Ishikawa (cell line): ENCODE measurements at regions not wholly inside any gene's neighbourhood (a gene's known extent, or its start where the extent isn't known, plus 50 kb on each side); places are given as distances from the start of the nearest gene placed in this dataset.

ENCODE experiments used
- CEBPB ChIP-seq: IDR thresholded peaks from 2 replicates; pipeline ENCODE4 v1.6.1; 2012
- CREB1 ChIP-seq: IDR thresholded peaks from 2 replicates; pipeline ENCODE4 v1.6.1; 2012; ENCODE audit warnings: low read depth
- EGR1 ChIP-seq: IDR thresholded peaks from 2 replicates; pipeline ENCODE4 v1.6.1; 2012
- EP300 ChIP-seq: IDR thresholded peaks from 2 replicates; pipeline ENCODE4 v1.6.1; 2012; ENCODE audit warnings: borderline replicate concordance
- FOXM1 ChIP-seq: IDR thresholded peaks from 2 replicates; pipeline ENCODE4 v1.6.1; 2012; ENCODE audit warnings: low read depth, borderline replicate concordance
- NFIC ChIP-seq: IDR thresholded peaks from 2 replicates; pipeline ENCODE4 v1.6.1; 2012
- RAD21 ChIP-seq: IDR thresholded peaks from 2 replicates; pipeline ENCODE4 v1.6.1; 2012; ENCODE audit warnings: low read depth
- TAF1 ChIP-seq: IDR thresholded peaks from 2 replicates; pipeline ENCODE4 v1.6.1; 2012; ENCODE audit warnings: low read depth, mild to moderate bottlenecking
- TCF12 ChIP-seq: IDR thresholded peaks from 2 replicates; pipeline ENCODE4 v1.6.1; 2012; ENCODE audit warnings: low read depth
- TEAD4 ChIP-seq: IDR thresholded peaks from 2 replicates; pipeline ENCODE4 v1.6.1; 2012
- USF1 ChIP-seq: IDR thresholded peaks from 2 replicates; pipeline ENCODE4 v1.6.1; 2012
- YY1 ChIP-seq: IDR thresholded peaks from 2 replicates; pipeline ENCODE4 v1.6.1; 2012; ENCODE audit warnings: low read depth
- ZBTB7A ChIP-seq: IDR thresholded peaks from 2 replicates; pipeline ENCODE4 v1.6.1; 2012; ENCODE audit warnings: low read depth
- TF ChIP-seq, protein P1 (sequence below): IDR thresholded peaks from 2 replicates; pipeline ENCODE4 v1.6.1; 2012; ENCODE audit warnings: low read depth, mild to moderate bottlenecking
- TF ChIP-seq, protein P2 (sequence below): IDR thresholded peaks from 2 replicates; pipeline ENCODE4 v1.6.1; 2012

- no peak for TF ChIP-seq USF1
These were observed 581.2 kb downstream of the TBC1D22A start for GRCh38 chr22:47343611-47344010.

- TF ChIP-seq, protein P1, sequence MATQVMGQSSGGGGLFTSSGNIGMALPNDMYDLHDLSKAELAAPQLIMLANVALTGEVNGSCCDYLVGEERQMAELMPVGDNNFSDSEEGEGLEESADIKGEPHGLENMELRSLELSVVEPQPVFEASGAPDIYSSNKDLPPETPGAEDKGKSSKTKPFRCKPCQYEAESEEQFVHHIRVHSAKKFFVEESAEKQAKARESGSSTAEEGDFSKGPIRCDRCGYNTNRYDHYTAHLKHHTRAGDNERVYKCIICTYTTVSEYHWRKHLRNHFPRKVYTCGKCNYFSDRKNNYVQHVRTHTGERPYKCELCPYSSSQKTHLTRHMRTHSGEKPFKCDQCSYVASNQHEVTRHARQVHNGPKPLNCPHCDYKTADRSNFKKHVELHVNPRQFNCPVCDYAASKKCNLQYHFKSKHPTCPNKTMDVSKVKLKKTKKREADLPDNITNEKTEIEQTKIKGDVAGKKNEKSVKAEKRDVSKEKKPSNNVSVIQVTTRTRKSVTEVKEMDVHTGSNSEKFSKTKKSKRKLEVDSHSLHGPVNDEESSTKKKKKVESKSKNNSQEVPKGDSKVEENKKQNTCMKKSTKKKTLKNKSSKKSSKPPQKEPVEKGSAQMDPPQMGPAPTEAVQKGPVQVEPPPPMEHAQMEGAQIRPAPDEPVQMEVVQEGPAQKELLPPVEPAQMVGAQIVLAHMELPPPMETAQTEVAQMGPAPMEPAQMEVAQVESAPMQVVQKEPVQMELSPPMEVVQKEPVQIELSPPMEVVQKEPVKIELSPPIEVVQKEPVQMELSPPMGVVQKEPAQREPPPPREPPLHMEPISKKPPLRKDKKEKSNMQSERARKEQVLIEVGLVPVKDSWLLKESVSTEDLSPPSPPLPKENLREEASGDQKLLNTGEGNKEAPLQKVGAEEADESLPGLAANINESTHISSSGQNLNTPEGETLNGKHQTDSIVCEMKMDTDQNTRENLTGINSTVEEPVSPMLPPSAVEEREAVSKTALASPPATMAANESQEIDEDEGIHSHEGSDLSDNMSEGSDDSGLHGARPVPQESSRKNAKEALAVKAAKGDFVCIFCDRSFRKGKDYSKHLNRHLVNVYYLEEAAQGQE, result no peak
- TF ChIP-seq YY1 (no peak), TCF12 (no peak), TEAD4 (no peak), TAF1 (no peak)
- TF ChIP-seq, protein P2, sequence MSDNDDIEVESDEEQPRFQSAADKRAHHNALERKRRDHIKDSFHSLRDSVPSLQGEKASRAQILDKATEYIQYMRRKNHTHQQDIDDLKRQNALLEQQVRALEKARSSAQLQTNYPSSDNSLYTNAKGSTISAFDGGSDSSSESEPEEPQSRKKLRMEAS, result no peak
These were observed 580.0 kb downstream of the TBC1D22A start for GRCh38 chr22:47342446-47342845.

- TF ChIP-seq YY1 (no peak), CREB1 (no peak), NFIC (no peak), TCF12 (no peak), EGR1 (no peak), FOXM1 (no peak), RAD21 (no peak), ZBTB7A (no peak)
These were observed 579.0 kb downstream of the TBC1D22A start for GRCh38 chr22:47341464-47341863.

GRCh38 chr22:47340851-47341436, 578.5 kb downstream of the TBC1D22A start:
- TF ChIP-seq EP300, result no peak
- no peak for TF ChIP-seq CEBPB
- no peak for TF ChIP-seq RAD21
- no peak for TF ChIP-seq ZBTB7A
- no peak for TF ChIP-seq NFIC
- TF ChIP-seq TCF12, result no peak
- no peak for TF ChIP-seq EGR1
- TF ChIP-seq CREB1, result no peak

DNA sequence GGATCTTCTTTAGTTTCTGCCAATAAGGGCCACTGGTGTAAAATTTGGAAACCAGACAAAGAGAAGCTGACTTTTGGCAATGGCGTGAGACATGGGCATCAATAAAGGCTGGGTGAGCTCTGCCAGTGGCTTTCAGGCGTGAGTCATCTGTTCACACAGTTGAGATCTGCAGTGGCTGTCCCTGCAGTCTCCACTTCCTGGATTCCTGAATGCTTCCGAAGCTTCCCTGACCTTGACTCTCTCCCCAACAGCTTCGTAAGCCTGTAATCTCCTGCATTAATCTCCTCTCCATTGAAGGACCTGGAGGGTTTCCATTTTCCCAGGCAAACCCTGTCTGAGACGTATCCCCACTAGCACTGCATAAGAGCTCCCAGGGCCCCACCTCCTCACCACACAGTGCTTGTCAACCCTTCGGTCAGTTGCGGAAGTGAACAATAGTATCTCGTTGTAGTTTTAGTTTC, 574.7 kb downstream of the TBC1D22A start:
- TF ChIP-seq FOXM1, result no peak
- no peak for TF ChIP-seq ZBTB7A
- TF ChIP-seq NFIC, result no peak
- TF ChIP-seq, protein P2, result no peak
- TF ChIP-seq USF1, result no peak
- TF ChIP-seq TAF1, result no peak
- no peak for TF ChIP-seq TEAD4

GRCh38 chr22:47335958-47336357, 573.5 kb downstream of the TBC1D22A start:
- TF ChIP-seq USF1 (no peak), TEAD4 (no peak), YY1 (no peak), FOXM1 (no peak), EP300 (no peak), ZBTB7A (no peak), RAD21 (no peak), TAF1 (no peak), CEBPB (no peak), CREB1 (no peak), EGR1 (no peak), TCF12 (no peak), NFIC (no peak)
- TF ChIP-seq, protein P2, result no peak
- TF ChIP-seq, protein P1, result no peak
